ENCODE measurements at regions not wholly inside any gene's neighbourhood (a gene's known extent, or its start where the extent isn't known, plus 50 kb on each side); places are given as distances from the start of the nearest gene placed in this dataset.

- no peak overlapping the region for H3K4me3 ChIP-seq (ENCODE audit: low read depth, low read length)
- no peak for TF ChIP-seq CTCF (IDR thresholded peaks at IDR 0.05; ENCODE audit: borderline replicate concordance, insufficient read depth, low read depth, low read length)
These were observed 160.8 kb upstream of the TMPO start for GRCh38 chr12:98354520-98355035.

- no peak for TF ChIP-seq CTCF (IDR thresholded peaks at IDR 0.05; ENCODE audit: borderline replicate concordance, insufficient read depth, low read depth, low read length)
- H3K4me3 ChIP-seq (ENCODE audit: low read depth, low read length) = no peak overlapping the region
These were observed 160.1 kb upstream of the TMPO start for GRCh38 chr12:98355322-98355721.

GRCh38 chr12:98355933-98356332 is 159.5 kb upstream of the TMPO start:
- H3K4me3 ChIP-seq (ENCODE audit: low read depth, low read length) = no peak overlapping the region
- no peak for TF ChIP-seq CTCF (IDR thresholded peaks at IDR 0.05; ENCODE audit: borderline replicate concordance, insufficient read depth, low read depth, low read length)

GRCh38 chr12:98358144-98358543 is 157.2 kb upstream of the TMPO start:
- no peak overlapping the region for H3K4me3 ChIP-seq (ENCODE audit: low read depth, low read length)
- no peak for TF ChIP-seq CTCF (IDR thresholded peaks at IDR 0.05; ENCODE audit: borderline replicate concordance, insufficient read depth, low read depth, low read length)

GRCh38 chr12:98359856-98360255 is 155.5 kb upstream of the TMPO start:
- H3K4me3 ChIP-seq (ENCODE audit: low read depth, low read length) = no peak overlapping the region
- no peak for TF ChIP-seq CTCF (IDR thresholded peaks at IDR 0.05; ENCODE audit: borderline replicate concordance, insufficient read depth, low read depth, low read length)

- H3K4me3 ChIP-seq (ENCODE audit: low read depth, low read length) = no peak overlapping the region
- no peak for TF ChIP-seq CTCF (IDR thresholded peaks at IDR 0.05; ENCODE audit: borderline replicate concordance, insufficient read depth, low read depth, low read length)
These were observed 155.0 kb upstream of the TMPO start for GRCh38 chr12:98360401-98360800.

GRCh38 chr12:98369581-98369980 is 145.8 kb upstream of the TMPO start:
- TF ChIP-seq CTCF (IDR thresholded peaks at IDR 0.05; ENCODE audit: borderline replicate concordance, insufficient read depth, low read depth, low read length) = no peak
- H3K4me3 ChIP-seq (ENCODE audit: low read depth, low read length) = no peak overlapping the region

Measured in GM12875 (cell line).